Osteoblast (primary cell): ENCODE measurements at regions not wholly inside any gene's neighbourhood (a gene's known extent, or its start where the extent isn't known, plus 50 kb on each side); places are given as distances from the start of the nearest gene placed in this dataset.

Source experiments
- DNase-seq: peaks from one replicate; pipeline ENCODE4 v3.0.0; 2011; ENCODE audit warnings: low spot score, mixed read lengths; ENCODE audit not compliant: insufficient read length; ENCODE audit errors: missing footprints
- H2AFZ ChIP-seq: 2 replicates; pipeline ENCODE4 v1.6.0; 2011; ENCODE audit warnings: mild to moderate bottlenecking, low read length
- H3K27ac ChIP-seq: 2 replicates; pipeline ENCODE4 v1.5.1; 2011; ENCODE audit warnings: mild to moderate bottlenecking, low read depth, low read length, moderate library complexity
- H3K27me3 ChIP-seq: 2 replicates; pipeline ENCODE4 v1.6.0; 2012; ENCODE audit warnings: mild to moderate bottlenecking, control low read depth, inconsistent platforms, low read length, moderate library complexity; ENCODE audit not compliant: insufficient read depth
- H3K36me3 ChIP-seq: 2 replicates; pipeline ENCODE4 v1.5.1; 2011; ENCODE audit warnings: mild to moderate bottlenecking, low read length, control low read depth, moderate library complexity; ENCODE audit not compliant: insufficient read depth
- H3K4me1 ChIP-seq: 2 replicates; pipeline ENCODE4 v1.5.1; 2011; ENCODE audit warnings: mild to moderate bottlenecking, low read length, control low read depth, moderate library complexity; ENCODE audit not compliant: insufficient read depth
- H3K4me2 ChIP-seq: 2 replicates; pipeline ENCODE4 v1.6.0; 2011; ENCODE audit warnings: mild to moderate bottlenecking, low read length; ENCODE audit not compliant: insufficient read depth
- H3K4me3 ChIP-seq: fragments of 200-600 bp; sonication (generic); 3 replicates; pipeline ENCODE4 v1.5.1; 2012; ENCODE audit warnings: mild to moderate bottlenecking, low read length, inconsistent platforms; ENCODE audit not compliant: insufficient read depth
- H3K79me2 ChIP-seq: 2 replicates; pipeline ENCODE4 v1.6.0; 2012; ENCODE audit warnings: mild to moderate bottlenecking, low read length, control low read depth, inconsistent platforms; ENCODE audit not compliant: insufficient read depth
- H3K9me3 ChIP-seq: 2 replicates; pipeline ENCODE4 v1.5.1; 2011; ENCODE audit warnings: low read depth, low read length, control low read depth
- H4K20me1 ChIP-seq: 2 replicates; pipeline ENCODE4 v1.6.0; 2012; ENCODE audit warnings: mild to moderate bottlenecking, low read length, control low read depth; ENCODE audit not compliant: insufficient read depth
- CTCF ChIP-seq: IDR thresholded peaks from 2 replicates; pipeline ENCODE4 v1.5.1; 2011; ENCODE audit warnings: mild to moderate bottlenecking, low read depth, low read length, moderate library complexity; ENCODE audit errors: extremely low read depth

- Histone ChIP-seq H2AFZ (no peak overlapping the region), H3K27me3 (no peaks in the 10 kb centered on the region), H3K27ac (no peak overlapping the region), H3K79me2 (no peaks in the 10 kb centered on the region), H3K4me2 (no peak overlapping the region), H3K36me3 (no peaks in the 10 kb centered on the region), H3K4me1 (no peaks in the 10 kb centered on the region), H3K9me3 (no peaks in the 10 kb centered on the region), H3K4me3 (no peak overlapping the region), H4K20me1 (no peaks in the 10 kb centered on the region)
- DNase-seq: no peak
- peak; percentile 17 for TF ChIP-seq CTCF
Measured at GRCh38 chr15:93974804-93975481, 256.4 kb upstream of the MCTP2 start.

GRCh38 chr15:93973287-93973686 is 258.1 kb upstream of the MCTP2 start:
- H3K9me3 ChIP-seq: no peaks in the 10 kb centered on the region
- H3K4me1 ChIP-seq: no peaks in the 10 kb centered on the region
- no peak for DNase-seq
- H3K36me3 ChIP-seq: no peaks in the 10 kb centered on the region
- no peak overlapping the region for H3K4me3 ChIP-seq
- no peak overlapping the region for H2AFZ ChIP-seq
- no peaks in the 10 kb centered on the region for H3K27me3 ChIP-seq
- TF ChIP-seq CTCF: no peak
- no peak overlapping the region for H3K4me2 ChIP-seq
- no peaks in the 10 kb centered on the region for H4K20me1 ChIP-seq
- no peak overlapping the region for H3K27ac ChIP-seq
- H3K79me2 ChIP-seq: no peaks in the 10 kb centered on the region

GRCh38 chr15:93968773-93969172 is 262.6 kb upstream of the MCTP2 start:
- Histone ChIP-seq H3K36me3 (no peaks in the 10 kb centered on the region), H3K27me3 (no peaks in the 10 kb centered on the region), H3K4me3 (no peak overlapping the region), H3K4me1 (no peaks in the 10 kb centered on the region), H2AFZ (no peak overlapping the region), H3K27ac (no peak overlapping the region), H3K79me2 (no peaks in the 10 kb centered on the region), H3K4me2 (no peak overlapping the region), H3K9me3 (no peaks in the 10 kb centered on the region), H4K20me1 (no peaks in the 10 kb centered on the region)
- TF ChIP-seq CTCF: no peak
- DNase-seq: no peak

GRCh38 chr15:93965304-93965908 is 266.0 kb upstream of the MCTP2 start:
- Histone ChIP-seq H3K27me3 (no peaks in the 10 kb centered on the region), H3K79me2 (no peaks in the 10 kb centered on the region), H3K9me3 (no peaks in the 10 kb centered on the region), H3K4me1 (no peaks in the 10 kb centered on the region), H4K20me1 (no peaks in the 10 kb centered on the region), H3K27ac (no peak overlapping the region), H3K4me2 (no peak overlapping the region), H2AFZ (no peak overlapping the region), H3K4me3 (no peak overlapping the region), H3K36me3 (no peaks in the 10 kb centered on the region)
- TF ChIP-seq CTCF: no peak
- no peak for DNase-seq
